ENCODE measurements at regions not wholly inside any gene's neighbourhood (a gene's known extent, or its start where the extent isn't known, plus 50 kb on each side); places are given as distances from the start of the nearest gene placed in this dataset.

DNA sequence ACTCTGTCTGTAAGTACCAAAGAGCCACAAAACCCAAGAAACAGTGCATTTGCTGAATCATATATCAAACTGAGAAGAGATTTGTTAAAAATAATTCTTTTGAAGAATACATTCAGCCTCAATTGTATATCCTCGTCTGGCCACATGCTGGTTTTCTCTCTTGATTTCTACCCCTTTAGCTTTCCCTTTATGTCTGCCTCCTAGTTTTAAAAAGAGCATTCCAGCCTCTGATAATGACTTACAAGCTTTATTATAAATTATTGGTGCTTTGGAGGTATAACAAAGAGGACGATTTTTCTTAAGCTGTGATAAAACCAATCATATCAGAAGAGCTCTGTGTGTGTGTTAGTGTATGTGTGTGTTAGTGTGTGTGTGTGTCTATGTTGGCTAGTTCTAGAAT lies 70.4 kb upstream of the ROBO2 start:
- Histone ChIP-seq H4K8ac (ENCODE audit: extremely low read depth, insufficient read depth, low read length) (no peak overlapping the region), H3K18ac (ENCODE audit: extremely low read depth, low read length) (no peak overlapping the region), H2BK15ac (ENCODE audit: low read length) (no peak overlapping the region), H3K14ac (ENCODE audit: insufficient read length) (no peak overlapping the region), H3K4me3 (ENCODE audit: extremely low read depth in 1 of 4, insufficient read depth in 2 of 4, low read depth in 3 of 4, low read length in 4 of 4) (no peak overlapping the region), H3K79me1 (ENCODE audit: low read depth, low read length) (no peaks in the 10 kb centered on the region), H3K56ac (replicated peaks; ENCODE audit: insufficient read length, low read depth, low read length) (no peak overlapping the region), H2BK120ac (replicated peaks; ENCODE audit: low read depth, low read length) (no peak overlapping the region), H3K4me2 (ENCODE audit: insufficient read depth in 1 of 2, low read depth in 2 of 2, low read length in 2 of 2) (no peak overlapping the region), H3K4me1 (replicated peaks in 1 of 4; ENCODE audit: control insufficient read depth in 3 of 4, insufficient read depth in 4 of 4, low read length in 3 of 4) (no peaks in the 10 kb centered on the region), H2AK5ac (ENCODE audit: low read depth, low read length) (no peak overlapping the region), H3K27me3 (replicated peaks in 1 of 4; ENCODE audit: control insufficient read depth in 3 of 4, extremely low read depth in 1 of 4, insufficient read depth in 3 of 4, low read length in 3 of 4) (no peaks in the 10 kb centered on the region), H3K4ac (replicated peaks; ENCODE audit: insufficient read length, low read depth, low read length) (no peak overlapping the region), H3K9me3 (ENCODE audit: insufficient read depth in 2 of 2, low read depth in 1 of 2, low read length in 1 of 2) (no peaks in the 10 kb centered on the region), H2AFZ (ENCODE audit: low read length) (no peak overlapping the region), H3K79me2 (ENCODE audit: control insufficient read depth in 1 of 2, insufficient read depth in 2 of 2, low read length in 2 of 2) (no peaks in the 10 kb centered on the region), H2BK20ac (ENCODE audit: low read length) (no peak overlapping the region), H4K5ac (ENCODE audit: insufficient read length, low read depth, low read length) (no peak overlapping the region), H3K9ac (replicated peaks in 1 of 4; ENCODE audit: extremely low read depth in 1 of 4, low read depth in 3 of 4, low read length in 3 of 4) (no peak overlapping the region), H3K23ac (ENCODE audit: insufficient read length) (no peak overlapping the region), H3K27ac (ENCODE audit: low read depth, low read length) (no peak overlapping the region), H3K36me3 (ENCODE audit: control insufficient read depth in 2 of 4, insufficient read depth in 4 of 4, low read length in 3 of 4) (no peaks in the 10 kb centered on the region; a peak in 1 of 8 replicates), H2BK5ac (ENCODE audit: low read depth, low read length) (no peak overlapping the region), H2BK12ac (ENCODE audit: low read depth, low read length) (no peak overlapping the region), H4K20me1 (replicated peaks in 1 of 2; ENCODE audit: control insufficient read depth in 1 of 2, insufficient read depth in 2 of 2, low read length in 2 of 2) (no peaks in the 10 kb centered on the region), H4K91ac (replicated peaks; ENCODE audit: insufficient read length, low read length) (no peak overlapping the region), H3K23me2 (ENCODE audit: low read depth, low read length) (no peaks in the 10 kb centered on the region)
- ChIA-PET POLR2A (ENCODE audit: partially characterized antibody) (no interaction called here), CTCF (ENCODE audit: partially characterized antibody) (interaction anchor here (1.0 kb wide), 1 partner anchor 11 kb away, joined by 4 read pairs; no protein-coding TSS in a partner anchor)
- FAIRE-seq (no peak), DNase-seq (ENCODE audit: low read depth in 1 of 2, low spot score in 2 of 2) (no peak)
- WGBS, 2 experiments (ENCODE audit: extremely low coverage in 1 of 2, insufficient coverage in 1 of 2, insufficient read length in 1 of 2, insufficient replicate concordance in 2 of 2, low coverage in 1 of 2, low lambda C conversion rate in 2 of 2, missing lambda C conversion rate in 1 of 2), result 80% methylated on average over 2 of the region's 2 CpGs; no CpG with 5 or more reads in 1 of the 2 experiments
- TF ChIP-seq RXRA (IDR thresholded peaks at IDR 0.05; ENCODE audit: insufficient read depth, low read depth, low read length), result no peak
- TF ChIP-seq NRF1 (IDR thresholded peaks at IDR 0.05; ENCODE audit: low read depth, low read length), result no peak
- no peak for TF ChIP-seq KDM5A (IDR thresholded peaks at IDR 0.05; ENCODE audit: low read length)
- TF ChIP-seq EGR1 (IDR thresholded peaks at IDR 0.05; ENCODE audit: borderline replicate concordance, low read depth, low read length), result no peak
- TF ChIP-seq TCF12 (IDR thresholded peaks at IDR 0.05; ENCODE audit: low read depth, low read length), result no peak
- no peak for TF ChIP-seq RNF2 (IDR thresholded peaks at IDR 0.05; ENCODE audit: borderline replicate concordance, low read depth, low read length, missing control alignments, poor library complexity, severe bottlenecking)
- TF ChIP-seq TAF7 (optimal IDR thresholded peaks at IDR 0.05; ENCODE audit: borderline replicate concordance, low read depth, low read length), result no peak
- no peak for TF ChIP-seq POLR2AphosphoS5 (IDR thresholded peaks at IDR 0.05; ENCODE audit: low read depth, low read length)
- no peak for TF ChIP-seq SIX5 (IDR thresholded peaks at IDR 0.05; ENCODE audit: low read depth, low read length)
- TF ChIP-seq CREB1 (IDR thresholded peaks at IDR 0.05), result no peak
- no peak for TF ChIP-seq ASH2L (IDR thresholded peaks at IDR 0.05; ENCODE audit: low read length)

Data from H1 (cell line).